HEK293T (cell line): ENCODE measurements at regions not wholly inside any gene's neighbourhood (a gene's known extent, or its start where the extent isn't known, plus 50 kb on each side); places are given as distances from the start of the nearest gene placed in this dataset.

Experiments
- CTCF ChIA-PET: fragments of 350-600 bp; formaldehyde crosslinking; extraction: SDS; loops from one replicate; lab custom pipeline; 2021; ENCODE audit warnings: antibody characterized with exemption, inconsistent platforms; lab: Yijun Ruan, JAX
- POLR2A ChIA-PET: fragments of 350-600 bp; formaldehyde crosslinking; extraction: SDS; loops from one replicate; lab custom pipeline; 2020; ENCODE audit warnings: antibody characterized with exemption, inconsistent platforms; lab: Yijun Ruan, JAX
- DNase-seq: peaks from one replicate; pipeline ENCODE4 v3.0.0; 2012; ENCODE audit warnings: mixed read lengths; ENCODE audit errors: extremely low spot score
- ARNT ChIP-seq: fragments of 450-650 bp; IDR thresholded peaks from 2 replicates; pipeline ENCODE4 v1.6.1; 2017; ENCODE audit warnings: mild to moderate bottlenecking
- BHLHE40 ChIP-seq: fragments of 450-650 bp; IDR thresholded peaks from 2 replicates; pipeline ENCODE4 v1.6.1; 2016; ENCODE audit warnings: mild to moderate bottlenecking, moderate library complexity, borderline replicate concordance
- CTBP1 ChIP-seq: fragments of 450-650 bp; IDR thresholded peaks from 2 replicates; pipeline ENCODE4 v1.6.1; 2016; ENCODE audit warnings: borderline replicate concordance
- ELF4 ChIP-seq: fragments of 450-650 bp; IDR thresholded peaks from 2 replicates; pipeline ENCODE4 v1.6.1; 2017; ENCODE audit warnings: antibody characterized with exemption
- FOXA1 ChIP-seq: fragments of 450-650 bp; IDR thresholded peaks from 2 replicates; pipeline ENCODE4 v1.6.1; 2016; ENCODE audit warnings: mild to moderate bottlenecking
- FOXK2 ChIP-seq: fragments of 450-650 bp; IDR thresholded peaks from 2 replicates; pipeline ENCODE4 v1.6.1; 2016; ENCODE audit warnings: mild to moderate bottlenecking
- FOXM1 ChIP-seq: fragments of 450-650 bp; IDR thresholded peaks from 2 replicates; pipeline ENCODE4 v1.6.1; 2017; ENCODE audit warnings: mild to moderate bottlenecking, borderline replicate concordance
- HDGF ChIP-seq: fragments of 450-650 bp; IDR thresholded peaks from 2 replicates; pipeline ENCODE4 v1.6.1; 2017; ENCODE audit warnings: antibody characterized with exemption, borderline replicate concordance
- L3MBTL2 ChIP-seq: fragments of 450-650 bp; conservative IDR thresholded peaks from 2 replicates; pipeline ENCODE4 v1.6.1; 2016; ENCODE audit warnings: mild to moderate bottlenecking
- LEF1 ChIP-seq: fragments of 450-650 bp; IDR thresholded peaks from 2 replicates; pipeline ENCODE4 v1.6.1; 2017; ENCODE audit warnings: mild to moderate bottlenecking, borderline replicate concordance
- NFRKB ChIP-seq: fragments of 450-650 bp; IDR thresholded peaks from 2 replicates; pipeline ENCODE4 v1.6.1; 2016; ENCODE audit warnings: mild to moderate bottlenecking, moderate library complexity
- SP1 ChIP-seq: fragments of 450-650 bp; IDR thresholded peaks from 2 replicates; pipeline ENCODE4 v1.6.1; 2017
- SUZ12 ChIP-seq: fragments of 450-650 bp; IDR thresholded peaks from 2 replicates; pipeline ENCODE4 v1.6.1; 2016; ENCODE audit warnings: mild to moderate bottlenecking
- TARDBP ChIP-seq: fragments of 450-650 bp; IDR thresholded peaks from 2 replicates; pipeline ENCODE4 v1.6.1; 2016
- ZNF384 ChIP-seq: fragments of 450-650 bp; IDR thresholded peaks from 2 replicates; pipeline ENCODE4 v1.6.1; 2016
- TF ChIP-seq, protein P1 (sequence below): fragments of 450-650 bp; IDR thresholded peaks from 2 replicates; pipeline ENCODE4 v1.6.1; 2016

DNA sequence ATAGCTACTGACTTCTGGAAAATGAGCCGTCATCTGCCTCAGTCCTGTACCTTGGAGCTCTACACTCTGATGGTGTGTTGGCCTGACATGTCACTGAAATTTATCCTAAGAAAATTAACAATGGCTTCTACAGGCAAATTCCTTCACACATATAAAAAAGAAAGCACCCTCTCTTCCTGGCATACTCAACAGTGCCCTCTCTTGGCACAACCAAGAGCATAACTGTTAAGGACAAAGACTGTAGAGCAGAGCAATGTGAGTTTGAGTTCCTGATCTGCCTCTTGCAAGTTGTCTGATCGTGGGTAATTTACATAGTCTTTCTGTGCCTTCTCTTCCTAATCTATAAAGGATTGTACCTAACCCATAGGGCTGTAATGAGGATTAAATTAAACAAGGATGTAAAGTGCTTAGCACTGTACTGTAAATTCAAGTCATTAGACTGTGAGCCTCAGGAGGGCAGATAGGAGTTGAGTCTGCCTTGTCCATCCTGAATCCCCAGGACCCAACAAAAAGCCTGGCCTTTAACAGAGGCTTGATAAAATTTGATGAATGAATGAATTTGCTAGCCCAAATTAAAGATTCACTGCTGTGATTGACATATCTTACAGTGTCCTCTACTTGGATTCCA is 83.5 kb downstream of the SYF2 start:
- TF ChIP-seq SP1 (no peak), L3MBTL2 (no peak), NFRKB (no peak), ARNT (no peak), ELF4 (no peak), FOXM1 (no peak), FOXA1 (no peak), HDGF (no peak), FOXK2 (no peak), ZNF384 (no peak), TARDBP (no peak), CTBP1 (no peak), LEF1 (no peak), SUZ12 (no peak)
- TF ChIP-seq, protein P1, sequence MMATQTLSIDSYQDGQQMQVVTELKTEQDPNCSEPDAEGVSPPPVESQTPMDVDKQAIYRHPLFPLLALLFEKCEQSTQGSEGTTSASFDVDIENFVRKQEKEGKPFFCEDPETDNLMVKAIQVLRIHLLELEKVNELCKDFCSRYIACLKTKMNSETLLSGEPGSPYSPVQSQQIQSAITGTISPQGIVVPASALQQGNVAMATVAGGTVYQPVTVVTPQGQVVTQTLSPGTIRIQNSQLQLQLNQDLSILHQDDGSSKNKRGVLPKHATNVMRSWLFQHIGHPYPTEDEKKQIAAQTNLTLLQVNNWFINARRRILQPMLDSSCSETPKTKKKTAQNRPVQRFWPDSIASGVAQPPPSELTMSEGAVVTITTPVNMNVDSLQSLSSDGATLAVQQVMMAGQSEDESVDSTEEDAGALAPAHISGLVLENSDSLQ = no peak
- POLR2A ChIA-PET = no interaction called here
- DNase-seq = no peak
- CTCF ChIA-PET = interaction anchor here (0.8 to 1.8 kb wide), 3 partner anchors 9 to 301 kb away, joined by 3 to 5 read pairs (median 4); no protein-coding TSS in a partner anchor

DNA sequence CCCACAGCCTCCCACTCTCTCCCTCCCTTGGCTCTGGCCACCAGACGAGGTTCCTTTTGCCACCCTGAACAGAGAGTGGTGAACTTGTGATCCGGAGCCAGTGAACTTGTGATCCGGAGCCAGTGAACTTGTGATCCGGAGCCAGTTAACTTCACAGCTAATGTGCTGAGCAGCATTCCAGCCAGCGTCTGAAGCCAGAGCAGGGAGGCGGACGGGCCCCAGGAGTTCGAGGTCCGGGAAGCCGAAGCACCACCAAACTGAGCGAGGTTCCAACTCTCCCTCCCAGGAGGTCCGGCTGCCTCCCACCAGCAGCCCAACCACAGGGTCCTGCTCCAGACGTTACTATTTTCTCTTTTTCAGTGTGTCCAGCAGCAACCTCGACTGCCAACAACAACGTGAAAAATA is 85.8 kb downstream of the SYF2 start:
- ChIA-PET CTCF (no interaction called here), POLR2A (no interaction called here)
- DNase-seq = no peak
- TF ChIP-seq HDGF = no peak
- TF ChIP-seq BHLHE40 = no peak
- TF ChIP-seq LEF1 = no peak
- no peak for TF ChIP-seq SP1
- TF ChIP-seq L3MBTL2 = no peak

DNA sequence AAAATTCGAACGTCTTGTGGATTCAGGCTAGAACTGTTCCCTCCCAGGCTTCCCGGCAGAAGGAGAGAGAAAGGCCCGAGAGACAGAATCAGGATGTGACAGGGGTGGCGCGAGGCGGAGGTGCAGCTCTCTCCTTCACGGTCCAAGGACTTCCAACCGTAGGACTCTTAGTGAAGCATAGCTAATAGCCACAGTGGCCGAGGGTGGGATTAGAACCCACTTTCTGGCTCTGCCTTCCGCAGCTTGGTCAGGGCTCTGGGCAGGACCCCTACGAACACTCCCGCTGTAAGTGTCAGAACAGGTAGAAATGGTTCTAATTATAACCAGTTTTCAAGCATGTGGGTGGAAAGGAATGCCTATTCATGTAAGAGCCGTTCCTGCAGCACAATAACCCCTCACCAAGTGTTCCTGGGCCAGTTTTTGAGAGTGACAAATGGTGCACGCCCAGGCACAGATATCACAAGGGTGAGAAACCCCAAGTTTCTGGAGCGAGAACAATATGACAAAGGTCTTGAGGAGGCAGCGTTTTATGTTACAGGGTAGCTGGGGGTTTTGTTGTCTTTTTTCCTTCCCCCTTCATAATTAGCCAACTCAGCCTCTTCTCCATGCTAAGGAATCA is 86.4 kb downstream of the SYF2 start:
- no peak for DNase-seq
- POLR2A ChIA-PET = no interaction called here
- CTCF ChIA-PET = no interaction called here
- TF ChIP-seq BHLHE40 = no peak
- TF ChIP-seq L3MBTL2 = no peak
- TF ChIP-seq SUZ12 = no peak
- TF ChIP-seq HDGF = no peak
- TF ChIP-seq, protein P1 = no peak
- TF ChIP-seq ZNF384 = no peak
- no peak for TF ChIP-seq FOXM1
- TF ChIP-seq NFRKB = no peak
- no peak for TF ChIP-seq FOXA1
- TF ChIP-seq TARDBP = no peak

DNA sequence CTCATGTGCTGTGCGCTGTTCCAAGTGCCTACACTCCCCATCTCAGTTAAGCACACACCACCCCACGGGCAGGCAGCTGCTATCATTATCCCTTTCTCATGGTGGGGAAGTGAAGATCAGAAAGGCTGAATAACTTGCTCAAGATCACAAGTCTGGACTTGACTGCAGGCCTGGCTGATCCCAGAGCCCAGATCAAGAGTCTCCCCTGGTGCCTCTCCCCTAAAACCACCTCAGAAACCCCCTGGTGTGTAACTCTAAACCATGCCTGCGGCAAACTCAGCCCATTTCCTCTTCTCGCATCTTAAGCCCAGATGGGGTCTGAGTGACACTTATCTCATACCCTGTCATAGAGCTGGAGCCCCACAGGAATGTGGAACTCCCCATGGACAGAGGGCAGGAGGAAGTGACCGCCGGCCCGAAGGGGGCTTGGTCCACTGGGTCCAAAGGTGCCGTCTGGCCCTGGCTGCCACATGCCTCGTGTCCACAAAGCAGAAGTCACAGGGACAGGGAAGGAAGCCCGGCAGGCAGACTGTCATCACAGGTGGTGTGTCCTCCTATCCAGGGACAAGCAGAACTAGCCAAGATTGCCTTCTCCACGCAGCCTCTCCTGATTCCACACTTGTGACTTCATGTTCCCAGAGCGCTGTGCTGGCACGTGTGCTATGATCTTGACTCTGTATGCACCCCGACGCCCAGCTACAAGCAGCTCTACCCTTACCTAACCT is 92.1 kb downstream of the SYF2 start:
- DNase-seq = no peak
- POLR2A ChIA-PET = no interaction called here
- CTCF ChIA-PET = interaction anchor here (0.6 to 1.6 kb wide), 2 partner anchors 8 to 635 kb away, joined by 4 to 5 read pairs; no protein-coding TSS in a partner anchor
- TF ChIP-seq, protein P1 = no peak
- TF ChIP-seq ELF4 = no peak
- TF ChIP-seq SP1 = no peak
- TF ChIP-seq CTBP1 = no peak
- no peak for TF ChIP-seq ZNF384
- no peak for TF ChIP-seq ARNT
- no peak for TF ChIP-seq FOXM1
- no peak for TF ChIP-seq BHLHE40
- TF ChIP-seq FOXK2 = no peak
- TF ChIP-seq TARDBP = no peak
- TF ChIP-seq L3MBTL2 = no peak
- no peak for TF ChIP-seq NFRKB
- no peak for TF ChIP-seq HDGF
- no peak for TF ChIP-seq FOXA1
- no peak for TF ChIP-seq LEF1
- TF ChIP-seq SUZ12 = no peak

- CTCF ChIA-PET = no interaction called here
- TF ChIP-seq ARNT (no peak), CTBP1 (no peak), SUZ12 (no peak), ELF4 (no peak), L3MBTL2 (no peak), LEF1 (no peak), ZNF384 (no peak), FOXK2 (no peak), FOXA1 (no peak), NFRKB (no peak), TARDBP (no peak), SP1 (no peak), FOXM1 (no peak), BHLHE40 (no peak)
- POLR2A ChIA-PET = no interaction called here
- DNase-seq = no peak
These were observed 94.5 kb downstream of the SYF2 start for GRCh38 chr1:25137521-25138395.
